ENCODE measurements at regions not wholly inside any gene's neighbourhood (a gene's known extent, or its start where the extent isn't known, plus 50 kb on each side); places are given as distances from the start of the nearest gene placed in this dataset.

DNA sequence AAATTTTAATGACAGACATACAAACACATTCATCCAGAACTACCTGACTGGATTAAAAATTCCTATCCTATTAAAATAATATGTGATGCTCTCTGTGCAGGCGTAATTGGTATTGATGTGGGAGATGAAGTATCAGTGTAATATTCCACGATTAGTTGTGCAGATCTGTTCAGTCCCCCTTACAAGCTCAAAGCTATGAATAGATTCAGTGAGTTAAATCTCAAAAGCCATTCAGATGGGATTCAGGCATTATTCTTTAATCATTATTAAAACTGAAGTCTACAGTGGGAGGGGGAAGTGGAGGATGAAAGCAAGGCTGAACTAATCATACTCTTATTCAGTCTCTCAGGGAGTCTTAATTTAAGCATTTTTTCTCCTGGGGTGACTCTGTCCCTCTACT is 855.8 kb downstream of the EFNA5 start:
- TF ChIP-seq NFIC (IDR thresholded peaks at IDR 0.05), result no peak
- TF ChIP-seq CREB1 (IDR thresholded peaks at IDR 0.05; ENCODE audit: low read depth), result no peak
- TF ChIP-seq, protein P1, sequence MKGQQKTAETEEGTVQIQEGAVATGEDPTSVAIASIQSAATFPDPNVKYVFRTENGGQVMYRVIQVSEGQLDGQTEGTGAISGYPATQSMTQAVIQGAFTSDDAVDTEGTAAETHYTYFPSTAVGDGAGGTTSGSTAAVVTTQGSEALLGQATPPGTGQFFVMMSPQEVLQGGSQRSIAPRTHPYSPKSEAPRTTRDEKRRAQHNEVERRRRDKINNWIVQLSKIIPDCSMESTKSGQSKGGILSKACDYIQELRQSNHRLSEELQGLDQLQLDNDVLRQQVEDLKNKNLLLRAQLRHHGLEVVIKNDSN (IDR thresholded peaks at IDR 0.05), result no peak
- no peak for TF ChIP-seq EP300 (IDR thresholded peaks at IDR 0.05; ENCODE audit: borderline replicate concordance)
- TF ChIP-seq FOXM1 (IDR thresholded peaks at IDR 0.05; ENCODE audit: borderline replicate concordance, low read depth), result no peak
- TF ChIP-seq TAF1 (IDR thresholded peaks at IDR 0.05; ENCODE audit: low read depth), result no peak
- no peak for TF ChIP-seq RAD21 (IDR thresholded peaks at IDR 0.05; ENCODE audit: low read depth)
- no peak for TF ChIP-seq CEBPB (IDR thresholded peaks at IDR 0.05)
- TF ChIP-seq EGR1 (IDR thresholded peaks at IDR 0.05), result no peak
